Fibroblast of lung (primary cell): ENCODE measurements at regions not wholly inside any gene's neighbourhood (a gene's known extent, or its start where the extent isn't known, plus 50 kb on each side); places are given as distances from the start of the nearest gene placed in this dataset.

ENCODE experiments used
- DNase-seq, 2 donors: peaks; one replicate each; pipeline versions ENCODE4 v3.0.0 to v3.0.0-alpha.2; 2010; ENCODE audit warnings: low read depth in 2 of 2
- H2AFZ ChIP-seq: 2 replicates; pipeline ENCODE4 v1.5.1; 2012; ENCODE audit warnings: low read length, control low read depth, inconsistent platforms
- H3K27ac ChIP-seq: 2 replicates; pipeline ENCODE4 v1.5.1; 2011; ENCODE audit warnings: low read length, control low read depth; ENCODE audit not compliant: insufficient read depth
- H3K27me3 ChIP-seq: 2 replicates; pipeline ENCODE4 v1.5.1; 2011; ENCODE audit warnings: mild to moderate bottlenecking, low read length; ENCODE audit not compliant: control insufficient read depth, insufficient read depth
- H3K36me3 ChIP-seq: 2 replicates; pipeline ENCODE4 v1.5.1; 2011; ENCODE audit warnings: low read length; ENCODE audit not compliant: control insufficient read depth, insufficient read depth
- H3K4me1 ChIP-seq: 2 replicates; pipeline ENCODE4 v1.5.1; 2011; ENCODE audit warnings: low read length; ENCODE audit not compliant: control insufficient read depth, insufficient read depth; ENCODE audit errors: extremely low read depth
- H3K4me2 ChIP-seq: 2 replicates; pipeline ENCODE4 v1.5.1; 2011; ENCODE audit warnings: low read length, control low read depth; ENCODE audit not compliant: insufficient read depth; ENCODE audit errors: extremely low read depth
- H3K4me3 ChIP-seq, 4 experiments: fragments of 200-600 bp in 1 of 4; sonication (generic) in 1 of 4; replicated peaks in 1 of 4; 2 replicates each; pipeline ENCODE4 v1.5.1; 2011 to 2016; ENCODE audit warnings: low read length in 4 of 4, low read depth in 3 of 4, mild to moderate bottlenecking in 3 of 4, control low read depth in 2 of 4, inconsistent platforms in 1 of 4, mixed read lengths in 1 of 4; ENCODE audit not compliant: insufficient read depth in 1 of 4; ENCODE audit errors: control extremely low read depth in 1 of 4
- H3K79me2 ChIP-seq: 2 replicates; pipeline ENCODE4 v1.5.1; 2012; ENCODE audit warnings: mild to moderate bottlenecking, low read length, inconsistent platforms; ENCODE audit not compliant: control insufficient read depth, insufficient read depth
- H3K9ac ChIP-seq: 2 replicates; pipeline ENCODE4 v1.5.1; 2011; ENCODE audit warnings: mild to moderate bottlenecking, low read length, control low read depth; ENCODE audit not compliant: insufficient read depth
- H3K9me3 ChIP-seq: 2 replicates; pipeline ENCODE4 v1.5.1; 2012; ENCODE audit warnings: low read depth, low read length; ENCODE audit not compliant: control insufficient read depth, insufficient read depth
- H4K20me1 ChIP-seq: 2 replicates; pipeline ENCODE4 v1.5.1; 2011; ENCODE audit warnings: low read length; ENCODE audit not compliant: control insufficient read depth, insufficient read depth; ENCODE audit errors: extremely low read depth
- CTCF ChIP-seq, 2 donors: IDR thresholded peaks in 1 of 2; conservative IDR thresholded peaks in 1 of 2; 1 replicate in 1 of 2; 2 replicates in 1 of 2; pipeline ENCODE4 v1.5.1; 2011 to 2012; ENCODE audit warnings: low read length in 2 of 2, control low read depth in 1 of 2, inconsistent platforms in 1 of 2, low read depth in 1 of 2, mild to moderate bottlenecking in 1 of 2
- EZH2 ChIP-seq: IDR thresholded peaks from 2 replicates; pipeline ENCODE4 v1.5.1; 2012; ENCODE audit warnings: low read length, control low read depth, mild to moderate bottlenecking; ENCODE audit errors: missing control alignments

- no peaks in the 10 kb centered on the region for H4K20me1 ChIP-seq
- H2AFZ ChIP-seq, result no peak overlapping the region
- TF ChIP-seq CTCF (conservative IDR thresholded peaks at IDR 0.05 in 1 of 2, IDR thresholded peaks at IDR 0.05 in 1 of 2; ENCODE audit: low read depth in 1 of 2, low read length in 2 of 2) (no peak), EZH2 (no peak)
These were observed 115.0 kb upstream of the SLC39A10 start for GRCh38 chr2:195542067-195542466.

GRCh38 chr2:195538937-195539336 lies 118.1 kb upstream of the SLC39A10 start:
- Histone ChIP-seq H3K4me2 (no peak overlapping the region), H4K20me1 (no peaks in the 10 kb centered on the region), H3K27me3 (no peaks in the 10 kb centered on the region), H3K79me2 (no peaks in the 10 kb centered on the region), H3K4me1 (peaks cover 9% of the 10 kb centered on the region), H3K36me3 (no peaks in the 10 kb centered on the region), H2AFZ (no peak overlapping the region), H3K4me3 (no peak overlapping the region), H3K9ac (no peak overlapping the region), H3K9me3 (no peaks in the 10 kb centered on the region), H3K27ac (no peak overlapping the region)
- no peak for TF ChIP-seq CTCF (conservative IDR thresholded peaks at IDR 0.05 in 1 of 2, IDR thresholded peaks at IDR 0.05 in 1 of 2; ENCODE audit: low read depth in 1 of 2, low read length in 2 of 2)
- TF ChIP-seq EZH2, result no peak
- no peak for DNase-seq

More at GRCh38 chr2:195542067-195542466, 115.0 kb upstream of the SLC39A10 start:
- H3K27me3 ChIP-seq, result no peaks in the 10 kb centered on the region
- H3K36me3 ChIP-seq, result no peaks in the 10 kb centered on the region
- H3K9me3 ChIP-seq, result no peaks in the 10 kb centered on the region
- no peaks in the 10 kb centered on the region for H3K79me2 ChIP-seq
- no peak overlapping the region for H3K4me3 ChIP-seq
- no peak overlapping the region for H3K4me2 ChIP-seq
- DNase-seq, result no peak
- H3K4me1 ChIP-seq, result no peaks in the 10 kb centered on the region
- no peak overlapping the region for H3K27ac ChIP-seq
- no peak overlapping the region for H3K9ac ChIP-seq

GRCh38 chr2:195537811-195538210 lies 119.2 kb upstream of the SLC39A10 start:
- Histone ChIP-seq H3K4me1 (peaks cover 11% of the 10 kb centered on the region), H3K36me3 (no peaks in the 10 kb centered on the region), H2AFZ (no peak overlapping the region), H3K9ac (no peak overlapping the region), H4K20me1 (no peaks in the 10 kb centered on the region), H3K4me3 (no peak overlapping the region), H3K79me2 (no peaks in the 10 kb centered on the region), H3K4me2 (no peak overlapping the region), H3K9me3 (no peaks in the 10 kb centered on the region), H3K27me3 (no peaks in the 10 kb centered on the region), H3K27ac (no peak overlapping the region)
- no peak for DNase-seq
- TF ChIP-seq CTCF (conservative IDR thresholded peaks at IDR 0.05 in 1 of 2, IDR thresholded peaks at IDR 0.05 in 1 of 2; ENCODE audit: low read depth in 1 of 2, low read length in 2 of 2) (no peak), EZH2 (no peak)
